ENCODE measurements at regions not wholly inside any gene's neighbourhood (a gene's known extent, or its start where the extent isn't known, plus 50 kb on each side); places are given as distances from the start of the nearest gene placed in this dataset.

DNA sequence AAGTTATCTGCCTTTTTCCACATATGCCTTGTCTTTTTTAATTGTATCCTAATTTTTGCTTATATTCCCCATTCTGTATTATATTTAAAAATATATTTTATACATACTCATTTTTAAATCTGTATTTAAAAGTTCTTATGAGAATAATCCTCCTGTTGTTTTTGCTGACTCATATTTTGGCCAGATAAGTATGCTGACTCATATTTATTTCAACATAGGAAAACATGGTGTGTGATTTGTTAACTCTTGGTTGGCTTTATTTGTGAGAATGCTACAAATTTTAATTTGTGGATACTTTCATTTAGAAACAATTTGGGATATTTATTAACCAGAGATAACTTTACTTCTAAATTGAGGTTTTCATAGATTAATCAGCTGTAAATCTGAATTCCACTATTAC, 587.7 kb downstream of the CPS1 start:
- TF ChIP-seq, protein P1, sequence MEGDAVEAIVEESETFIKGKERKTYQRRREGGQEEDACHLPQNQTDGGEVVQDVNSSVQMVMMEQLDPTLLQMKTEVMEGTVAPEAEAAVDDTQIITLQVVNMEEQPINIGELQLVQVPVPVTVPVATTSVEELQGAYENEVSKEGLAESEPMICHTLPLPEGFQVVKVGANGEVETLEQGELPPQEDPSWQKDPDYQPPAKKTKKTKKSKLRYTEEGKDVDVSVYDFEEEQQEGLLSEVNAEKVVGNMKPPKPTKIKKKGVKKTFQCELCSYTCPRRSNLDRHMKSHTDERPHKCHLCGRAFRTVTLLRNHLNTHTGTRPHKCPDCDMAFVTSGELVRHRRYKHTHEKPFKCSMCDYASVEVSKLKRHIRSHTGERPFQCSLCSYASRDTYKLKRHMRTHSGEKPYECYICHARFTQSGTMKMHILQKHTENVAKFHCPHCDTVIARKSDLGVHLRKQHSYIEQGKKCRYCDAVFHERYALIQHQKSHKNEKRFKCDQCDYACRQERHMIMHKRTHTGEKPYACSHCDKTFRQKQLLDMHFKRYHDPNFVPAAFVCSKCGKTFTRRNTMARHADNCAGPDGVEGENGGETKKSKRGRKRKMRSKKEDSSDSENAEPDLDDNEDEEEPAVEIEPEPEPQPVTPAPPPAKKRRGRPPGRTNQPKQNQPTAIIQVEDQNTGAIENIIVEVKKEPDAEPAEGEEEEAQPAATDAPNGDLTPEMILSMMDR (IDR thresholded peaks at IDR 0.05; ENCODE audit: low read depth, low read length), result no peak
- TF ChIP-seq POLR2A (IDR thresholded peaks at IDR 0.05; ENCODE audit: extremely low read depth, insufficient read length), result no peak

Data from NB4 (cell line).